ENCODE measurements at regions not wholly inside any gene's neighbourhood (a gene's known extent, or its start where the extent isn't known, plus 50 kb on each side); places are given as distances from the start of the nearest gene placed in this dataset.

DNA sequence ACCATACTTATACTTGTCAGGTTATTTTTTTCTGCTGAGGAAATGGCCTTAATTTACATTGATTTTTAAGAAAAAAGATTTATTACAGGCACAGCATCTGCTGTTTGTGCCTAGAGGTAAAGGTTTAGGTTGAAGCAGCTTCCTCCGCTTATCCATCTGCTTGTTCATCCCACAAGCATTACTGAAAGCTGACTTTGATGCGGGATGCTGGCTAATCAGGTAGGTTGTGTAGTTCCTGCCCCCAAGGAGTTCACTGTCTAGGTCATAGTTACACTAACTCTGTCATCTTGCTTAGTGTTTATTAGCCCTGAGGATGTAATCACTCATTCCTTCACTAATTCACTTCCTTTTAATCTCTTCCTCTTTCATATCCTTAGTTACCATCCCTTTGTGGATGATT lies 377.7 kb upstream of the KAZN start:
- DNase-seq = no peak

DNA sequence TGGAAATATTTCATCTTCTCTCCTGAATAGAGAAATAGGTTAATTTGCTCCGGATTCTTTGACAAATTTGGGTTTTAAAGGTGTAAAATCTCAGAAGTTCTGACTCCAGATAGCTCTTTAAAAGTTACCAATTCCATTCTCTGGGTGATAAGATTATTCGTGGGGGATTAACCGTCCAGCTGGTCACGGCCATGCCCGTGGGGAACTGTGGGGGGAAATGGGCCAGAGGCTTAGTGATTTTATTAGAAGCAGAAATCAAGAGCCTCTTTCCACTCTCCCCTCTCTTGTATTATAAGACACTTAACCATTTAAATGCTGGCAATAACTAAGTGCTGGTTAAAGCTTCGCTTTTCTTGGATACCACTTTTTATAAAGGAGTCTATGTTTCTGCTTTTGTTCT lies 376.4 kb upstream of the KAZN start:
- no peak for DNase-seq

DNA sequence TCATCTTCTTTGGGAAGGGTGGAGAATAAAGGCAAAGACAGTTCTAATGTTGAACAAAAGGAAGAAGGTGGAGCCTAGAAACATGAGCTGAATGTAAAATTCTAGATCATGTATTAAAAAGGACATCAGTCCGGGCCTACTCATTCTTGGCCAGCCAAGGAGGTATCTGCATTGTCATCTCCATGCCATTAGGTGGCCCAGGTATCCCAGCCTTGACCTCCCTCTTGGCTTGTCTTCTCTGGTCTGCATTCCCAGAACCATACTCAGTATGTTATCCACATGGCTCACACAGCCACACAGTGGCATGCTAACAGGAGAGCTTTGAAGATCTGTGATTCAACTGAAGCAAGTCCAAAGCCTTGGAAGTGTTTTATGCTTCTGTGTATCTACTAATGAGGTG lies 369.8 kb upstream of the KAZN start:
- no peak for DNase-seq

DNA sequence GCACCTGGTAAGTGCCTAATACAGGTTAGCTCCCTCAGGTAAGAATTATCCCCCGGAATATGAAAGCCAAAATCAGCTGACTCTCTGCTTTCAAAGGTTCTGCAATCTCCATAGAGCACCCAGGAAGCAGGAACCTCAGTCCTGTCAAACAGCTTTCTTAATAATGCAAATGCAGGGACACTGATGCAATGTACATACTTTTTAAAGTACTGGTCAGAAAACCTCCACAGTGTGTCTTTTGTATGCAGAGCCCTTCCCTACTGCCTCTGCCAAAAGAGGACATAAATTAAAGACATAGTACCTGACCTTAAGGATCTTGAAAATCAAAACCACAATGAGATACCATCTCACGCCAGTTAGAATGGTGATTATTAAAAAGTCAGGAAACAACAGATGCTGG lies 365.0 kb upstream of the KAZN start:
- no peak for DNase-seq

DNA sequence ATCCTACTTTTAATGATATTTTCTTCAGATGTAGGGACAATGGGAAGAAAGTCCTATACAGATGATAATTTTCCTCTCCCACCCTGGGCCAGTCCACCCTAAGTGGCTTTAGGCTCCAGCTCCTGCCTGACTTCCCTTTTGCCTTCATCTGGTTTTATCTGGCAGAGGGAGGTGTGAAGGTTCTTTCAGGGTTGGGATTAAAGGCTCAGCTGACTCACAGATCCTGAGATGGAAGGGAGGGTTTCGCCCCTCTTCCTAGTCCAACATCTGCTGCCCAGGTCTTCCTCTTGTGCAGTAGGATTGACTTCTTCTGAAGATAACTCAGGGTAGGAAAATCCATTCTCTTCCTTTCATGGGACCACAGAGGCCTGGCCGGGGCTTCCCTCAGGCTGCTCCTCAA lies 362.4 kb upstream of the KAZN start:
- DNase-seq = no peak

DNA sequence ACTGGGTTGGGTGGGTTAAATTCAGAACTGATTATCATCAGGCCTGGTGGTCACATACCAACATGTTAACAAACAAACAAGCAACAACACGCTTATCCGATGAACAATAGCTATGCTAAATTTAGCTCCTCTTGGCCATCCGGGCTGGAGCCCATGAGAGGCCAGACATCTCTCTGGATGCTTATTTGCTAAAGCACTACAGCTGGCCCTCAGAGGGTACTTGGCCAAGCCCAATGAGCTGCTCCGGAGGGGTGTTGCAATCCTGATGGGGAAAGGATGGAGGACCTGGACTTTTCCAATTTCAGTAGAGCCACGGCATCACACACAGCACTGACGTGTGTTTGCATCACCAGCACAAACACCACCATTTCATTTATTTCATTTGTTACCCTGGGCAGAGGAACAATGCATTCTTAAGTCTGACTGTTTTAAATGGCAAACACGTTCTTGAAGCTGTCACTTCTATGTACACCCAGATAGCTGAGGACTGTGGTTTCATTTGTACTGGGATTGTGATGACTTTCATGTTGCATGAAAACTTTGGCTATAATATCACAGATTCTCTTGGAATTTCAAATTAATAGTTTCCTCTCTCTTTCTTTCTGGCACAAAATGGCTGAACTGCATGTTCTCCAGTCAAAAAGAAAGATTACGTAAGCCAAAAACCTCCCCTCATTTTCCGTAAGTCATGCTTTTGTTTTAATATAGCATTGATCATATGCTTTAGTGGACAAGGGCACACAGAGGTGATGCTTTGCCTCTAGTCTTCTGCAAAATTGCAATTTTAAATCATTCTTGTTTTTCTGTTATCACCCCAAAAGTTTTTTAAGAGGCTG lies 359.8 kb upstream of the KAZN start:
- no peak for DNase-seq

DNA sequence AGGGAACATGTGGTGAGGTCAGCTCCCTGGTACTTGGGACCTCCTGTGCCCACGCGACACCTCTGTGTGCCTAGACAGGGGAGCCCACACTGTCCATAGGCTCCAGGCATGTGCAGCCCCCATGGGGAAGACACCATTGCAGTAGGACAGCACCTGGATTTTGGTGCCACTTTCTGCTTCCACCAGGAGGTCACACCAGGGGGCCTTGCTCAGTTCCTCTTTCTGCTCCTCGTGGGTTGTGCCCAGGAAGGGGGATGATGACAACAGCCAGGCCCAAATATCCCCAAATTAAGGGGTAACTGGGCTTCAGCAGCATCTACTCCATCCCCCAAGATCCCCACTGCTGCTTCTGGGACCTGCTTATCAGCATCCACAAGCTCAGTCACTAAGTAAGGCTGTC lies 358.2 kb upstream of the KAZN start:
- no peak for DNase-seq

DNA sequence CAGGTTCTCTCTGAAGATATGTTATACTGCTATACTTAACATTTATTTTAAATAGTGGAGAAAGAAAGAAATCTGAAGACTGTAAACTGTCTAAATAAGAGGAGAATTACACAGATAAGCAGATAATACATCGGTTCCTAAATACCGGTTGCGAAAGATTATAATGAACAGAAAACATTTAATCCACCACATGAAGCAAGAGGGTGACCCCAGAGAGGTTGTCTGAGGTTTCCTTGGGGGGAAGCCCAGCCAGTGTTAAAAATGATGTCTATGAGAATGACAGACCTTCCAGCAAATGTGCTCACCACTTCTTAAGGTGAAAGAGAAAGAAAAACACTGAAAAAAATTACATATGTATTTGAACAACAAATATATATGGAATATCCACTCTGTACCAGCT lies 356.4 kb upstream of the KAZN start:
- DNase-seq = no peak

DNA sequence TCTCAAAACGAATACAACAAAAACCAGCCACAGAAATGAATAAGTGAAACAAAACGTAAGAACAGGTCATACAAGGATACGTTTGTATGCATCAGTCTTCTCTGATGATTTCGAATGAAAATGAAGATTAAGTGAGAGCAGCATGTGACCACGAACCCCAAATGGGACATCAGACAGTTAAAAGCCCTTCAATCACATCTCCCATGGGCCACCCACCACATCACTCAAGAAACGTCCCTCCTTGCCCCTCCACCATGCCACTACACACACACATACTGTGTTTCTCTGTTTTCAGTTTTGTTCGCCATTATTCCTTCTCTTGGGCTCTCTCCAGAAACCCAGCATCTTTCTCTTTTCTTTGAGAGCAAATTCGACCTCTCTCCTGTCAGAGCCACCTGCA lies 355.6 kb upstream of the KAZN start:
- no peak for DNase-seq

DNA sequence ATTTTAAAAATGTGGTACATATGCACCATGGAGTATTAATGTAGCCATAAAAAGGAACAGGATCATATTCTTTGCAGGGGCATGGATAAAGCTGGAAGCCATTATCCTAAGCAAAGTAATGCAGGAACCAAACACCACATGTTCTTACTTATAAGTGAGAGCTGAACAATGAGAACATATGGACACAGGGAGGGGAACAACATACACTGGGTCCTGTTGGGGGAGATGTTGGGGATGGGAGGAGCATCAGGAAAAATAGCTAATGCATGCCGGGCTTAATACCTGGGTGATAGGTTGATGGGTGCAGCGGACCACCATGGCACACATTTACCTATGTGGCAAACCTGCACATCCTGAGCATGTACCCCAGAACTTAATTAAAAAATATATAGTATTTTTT lies 352.5 kb upstream of the KAZN start:
- DNase-seq = no peak

DNA sequence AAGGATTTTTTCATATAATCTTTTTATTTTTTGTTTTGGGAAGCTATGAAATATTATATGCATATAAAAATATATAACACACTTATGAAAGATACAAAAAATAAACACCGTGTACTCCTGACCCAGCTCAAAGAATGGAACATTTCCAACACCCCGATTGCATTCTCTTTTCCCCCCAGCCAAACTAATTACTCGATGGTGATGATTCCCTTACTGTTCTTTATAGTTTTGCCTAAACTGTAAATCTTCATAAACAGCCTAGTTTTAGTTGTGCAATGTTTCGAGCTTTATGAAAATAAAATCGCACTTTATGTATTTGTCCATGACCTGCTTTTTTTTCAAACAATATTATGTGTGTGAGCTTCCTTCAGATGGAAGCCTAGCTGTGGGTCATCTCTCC lies 352.0 kb upstream of the KAZN start:
- DNase-seq = no peak

DNA sequence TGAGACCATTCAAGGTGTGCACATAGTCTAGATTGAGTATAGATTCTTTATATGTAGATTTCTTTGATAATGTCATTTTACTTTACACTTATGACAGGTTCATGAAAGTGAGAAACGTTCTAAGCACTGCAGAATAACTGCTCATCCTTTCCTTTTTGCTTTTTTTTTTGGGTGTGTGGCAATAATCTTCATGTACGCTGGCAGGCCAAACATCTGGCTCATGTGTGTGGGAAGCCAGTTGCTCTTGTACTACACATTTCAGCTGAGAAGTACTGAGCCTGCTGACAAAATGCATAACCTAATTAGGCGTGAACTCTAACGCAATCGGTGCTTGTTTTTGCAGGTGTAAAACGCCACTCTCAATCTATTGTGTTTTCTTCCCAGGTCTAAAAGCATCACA lies 350.8 kb upstream of the KAZN start:
- DNase-seq = no peak

DNA sequence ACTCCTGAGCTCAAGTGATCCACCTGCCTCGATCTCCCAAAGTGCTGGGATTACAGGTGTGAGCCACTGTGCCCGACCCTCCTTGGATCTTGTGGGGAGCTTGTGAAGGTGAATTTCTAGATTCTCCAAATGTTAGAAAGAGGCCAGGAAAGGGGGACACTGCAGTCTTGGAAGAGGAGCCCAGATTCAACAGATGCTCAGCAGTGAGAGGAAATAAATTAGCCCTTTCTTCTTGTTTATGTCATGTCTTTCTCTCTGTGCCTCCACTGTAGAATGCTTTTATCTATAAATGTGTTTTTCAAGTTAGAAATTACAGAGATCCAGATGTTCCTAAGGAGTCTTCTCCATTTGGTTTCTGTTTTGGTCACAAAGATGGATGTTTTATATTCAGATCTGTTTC lies 346.6 kb upstream of the KAZN start:
- DNase-seq = no peak

DNA sequence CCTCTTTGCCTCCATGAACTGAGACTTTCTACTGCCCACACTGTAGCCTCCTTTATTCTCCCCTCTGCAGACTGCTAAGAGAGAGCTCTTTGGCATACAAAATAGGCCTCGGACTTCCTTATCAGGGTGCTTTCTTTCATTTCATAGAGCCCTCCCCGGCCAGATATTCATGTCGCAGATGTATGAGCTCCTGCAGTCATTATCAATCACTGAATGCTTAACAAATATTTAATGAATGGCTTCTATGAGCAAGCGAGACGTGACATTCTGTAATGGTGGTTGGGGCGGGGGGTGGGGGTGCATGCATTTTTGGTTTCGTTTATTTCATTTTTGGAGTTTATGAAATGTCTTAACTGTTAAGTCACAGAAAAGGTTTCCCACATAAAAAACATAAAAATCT lies 344.8 kb upstream of the KAZN start:
- no peak for DNase-seq

DNA sequence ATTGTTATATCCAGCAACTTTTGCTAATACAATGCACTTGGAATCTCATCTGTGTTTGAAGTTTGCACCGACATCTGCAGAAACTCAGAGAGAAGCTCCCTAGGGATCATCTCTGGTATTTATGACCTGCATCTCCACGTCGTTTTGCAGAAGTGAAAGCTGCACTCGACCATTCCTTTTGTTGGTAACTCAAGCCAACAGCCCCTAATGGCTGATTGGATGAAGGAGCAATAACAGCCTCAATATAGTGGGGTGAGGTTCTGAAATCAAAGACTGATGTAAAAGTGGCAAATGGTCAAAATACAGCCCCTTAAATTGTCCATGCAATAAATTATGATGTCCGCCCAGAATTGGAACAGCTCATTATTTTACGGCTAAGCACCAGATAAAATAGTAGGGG lies 344.2 kb upstream of the KAZN start:
- DNase-seq = no peak

DNA sequence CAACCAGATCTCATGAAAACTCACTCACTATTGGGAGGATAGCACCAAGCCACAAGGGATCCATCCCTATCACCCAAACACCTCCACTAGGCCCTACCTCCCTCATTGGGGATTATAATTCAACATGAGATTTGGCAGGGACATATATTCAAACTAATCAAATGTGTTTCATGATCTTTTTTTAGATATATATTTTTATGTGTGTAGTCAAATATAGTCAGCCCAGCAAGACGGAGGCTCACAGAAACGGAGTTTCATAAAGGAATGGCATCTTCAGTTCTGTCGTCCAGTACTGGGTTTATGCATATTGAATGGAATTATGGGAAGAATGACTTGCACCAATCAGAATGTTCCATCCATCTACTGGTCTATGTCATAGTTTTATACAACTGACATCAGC lies 343.3 kb upstream of the KAZN start:
- DNase-seq = no peak

DNA sequence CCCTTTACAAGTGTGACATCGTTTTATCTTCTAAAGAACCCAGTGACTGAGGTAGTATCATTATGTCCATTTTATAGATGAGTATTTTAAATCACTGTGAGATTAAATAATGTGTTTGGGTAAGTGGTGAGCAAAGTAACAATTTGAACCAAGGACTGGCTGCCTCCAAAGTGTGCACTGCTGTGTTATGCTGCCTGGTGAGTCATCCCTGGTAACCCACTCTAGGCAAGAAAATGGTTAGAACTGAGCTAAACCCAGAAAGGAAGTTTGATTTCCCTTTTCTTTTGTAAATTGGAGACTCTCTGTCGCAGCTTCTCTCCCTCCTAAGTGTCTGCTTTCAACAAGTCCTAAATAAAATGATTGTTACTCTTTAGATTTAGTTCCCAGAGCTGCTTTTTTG lies 342.8 kb upstream of the KAZN start:
- DNase-seq = no peak

DNA sequence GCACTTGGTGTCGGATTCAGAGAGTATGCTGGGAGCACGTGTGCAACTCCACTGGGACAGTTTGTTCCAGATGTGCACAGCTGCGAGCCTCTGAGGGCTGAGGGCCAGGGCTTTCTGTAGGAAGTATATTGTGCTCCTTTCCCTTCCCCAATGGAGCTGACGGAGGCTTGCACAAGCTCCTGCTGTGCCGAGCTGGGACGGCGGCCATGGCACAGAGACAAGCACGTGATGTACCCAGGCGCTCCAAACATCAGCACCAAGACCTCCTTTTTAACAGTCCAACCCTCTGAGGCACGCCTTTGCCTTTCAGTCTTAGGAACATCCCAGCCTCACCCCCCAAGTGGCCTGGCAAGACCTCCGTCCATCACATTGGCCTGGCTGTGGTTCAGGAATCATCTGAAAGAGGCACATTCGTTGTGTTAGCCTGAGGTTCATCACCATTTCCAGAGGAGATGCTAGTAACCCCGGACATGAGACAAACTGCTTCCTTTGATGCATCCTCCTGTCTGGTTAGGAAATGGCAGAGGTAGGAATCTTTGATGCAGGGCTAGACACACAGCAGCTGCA lies 339.2 kb upstream of the KAZN start:
- DNase-seq = no peak

DNA sequence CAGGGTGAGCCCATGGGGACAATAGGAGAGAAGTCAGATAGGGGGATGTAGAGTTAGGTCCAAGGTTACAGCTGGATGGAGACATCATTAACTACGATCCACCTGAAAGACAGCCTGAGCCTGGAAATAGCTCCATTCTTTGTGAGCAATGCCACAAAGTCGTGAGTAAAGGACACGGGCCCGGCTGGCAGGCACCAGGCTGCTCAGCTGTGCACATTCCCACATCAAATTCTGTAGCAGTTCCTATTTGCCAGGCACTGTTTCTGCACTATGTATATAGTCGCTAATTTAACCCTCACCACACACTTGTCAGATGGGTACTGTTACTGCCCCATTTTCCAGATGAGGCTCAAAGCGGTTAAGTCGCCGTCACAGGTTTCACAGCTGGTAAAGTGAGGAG lies 338.0 kb upstream of the KAZN start:
- DNase-seq = no peak

DNA sequence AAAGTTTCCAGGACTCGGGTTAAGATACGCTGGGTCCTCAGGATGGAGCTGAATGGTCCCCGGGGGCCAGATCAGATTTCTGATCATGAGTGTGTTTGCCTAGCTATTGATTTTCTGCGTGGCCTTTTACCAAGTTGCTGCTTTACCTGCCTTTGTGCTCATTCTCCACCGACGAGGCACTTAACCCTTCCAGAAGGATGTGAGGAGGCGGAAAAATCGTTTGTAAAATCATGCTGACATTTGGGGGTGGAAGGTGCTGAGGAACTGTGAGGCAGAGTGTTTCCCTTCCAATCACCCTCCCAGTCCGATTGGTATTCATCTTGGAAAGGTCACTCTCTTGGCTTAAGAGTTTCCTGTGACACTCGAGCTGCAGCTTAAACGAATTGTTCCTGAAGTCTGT lies 337.1 kb upstream of the KAZN start:
- no peak for DNase-seq

DNA sequence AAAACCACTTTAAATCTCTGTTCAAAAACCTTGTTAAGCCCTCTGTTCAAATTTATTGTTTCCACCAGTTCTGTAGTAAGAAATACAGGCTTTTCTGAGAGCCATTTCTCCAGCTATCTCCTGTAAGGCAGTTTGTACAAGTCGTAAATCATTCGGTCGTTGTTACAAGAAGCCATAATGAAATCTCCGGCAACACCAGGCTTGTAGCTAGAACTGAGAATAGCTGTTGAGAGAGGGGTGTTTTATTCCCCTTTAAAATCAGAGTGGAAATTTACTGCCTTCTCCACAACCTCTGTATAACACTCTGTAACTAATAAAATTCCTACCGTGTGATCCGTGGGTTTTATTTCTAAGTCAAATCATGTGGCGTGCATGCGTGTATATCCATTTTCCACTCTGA lies 335.8 kb upstream of the KAZN start:
- no peak for DNase-seq

DNA sequence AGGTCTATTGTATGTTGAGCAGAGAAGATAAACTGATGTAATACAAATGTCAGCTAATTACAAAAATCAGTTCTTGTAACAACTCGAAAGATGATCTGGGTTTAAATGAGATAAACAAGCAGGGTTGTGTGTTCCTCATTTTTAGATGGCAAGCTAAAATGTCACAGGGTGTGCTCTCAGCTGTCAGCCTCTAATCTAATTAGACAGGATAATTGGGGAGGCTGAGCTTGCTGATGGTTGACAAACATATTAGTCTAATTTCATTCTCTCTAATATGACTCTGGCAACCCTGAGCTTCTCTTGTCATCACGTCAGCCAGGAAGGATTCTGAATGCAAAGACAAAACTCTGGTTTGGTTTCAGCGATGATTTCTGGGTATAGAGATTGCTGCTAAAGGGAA lies 335.3 kb upstream of the KAZN start:
- no peak for DNase-seq

DNA sequence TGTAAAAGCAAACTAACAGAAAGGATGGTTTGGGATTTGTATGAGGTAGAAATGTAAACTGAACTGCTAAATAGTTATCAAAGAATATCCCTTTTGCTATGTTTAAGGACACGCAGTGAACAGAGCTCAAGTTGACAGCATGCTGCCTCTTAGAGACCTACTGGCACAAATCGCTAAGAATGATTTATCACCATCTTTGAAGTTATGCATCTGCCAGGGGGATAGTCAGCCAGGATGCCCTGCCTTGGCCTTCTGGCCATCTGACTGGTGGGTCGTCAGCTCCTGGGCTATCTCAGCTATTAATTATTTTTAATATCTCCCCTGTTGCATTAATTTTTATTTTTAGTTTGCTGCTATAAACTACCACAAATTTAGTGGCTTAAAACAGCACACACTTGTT lies 334.8 kb upstream of the KAZN start:
- no peak for DNase-seq

DNA sequence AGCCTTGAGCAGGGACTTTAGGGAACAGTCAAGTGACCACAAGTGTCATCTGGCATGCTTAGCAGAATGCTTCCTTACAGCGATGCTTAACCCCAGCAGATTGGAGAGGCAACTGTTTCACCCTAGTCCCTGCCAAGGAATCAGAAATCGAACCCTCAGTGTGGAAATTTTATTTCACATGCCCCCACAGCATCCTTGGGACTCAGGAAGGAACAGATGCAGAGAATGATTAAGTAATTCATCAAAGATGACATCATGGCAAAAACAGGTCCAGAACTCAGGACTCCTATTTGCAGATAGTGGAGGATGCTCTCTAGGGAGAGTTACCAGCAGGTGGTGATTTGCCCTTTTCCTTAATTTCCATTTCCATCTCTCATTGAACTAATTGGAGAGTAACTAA lies 333.0 kb upstream of the KAZN start:
- DNase-seq = no peak

DNA sequence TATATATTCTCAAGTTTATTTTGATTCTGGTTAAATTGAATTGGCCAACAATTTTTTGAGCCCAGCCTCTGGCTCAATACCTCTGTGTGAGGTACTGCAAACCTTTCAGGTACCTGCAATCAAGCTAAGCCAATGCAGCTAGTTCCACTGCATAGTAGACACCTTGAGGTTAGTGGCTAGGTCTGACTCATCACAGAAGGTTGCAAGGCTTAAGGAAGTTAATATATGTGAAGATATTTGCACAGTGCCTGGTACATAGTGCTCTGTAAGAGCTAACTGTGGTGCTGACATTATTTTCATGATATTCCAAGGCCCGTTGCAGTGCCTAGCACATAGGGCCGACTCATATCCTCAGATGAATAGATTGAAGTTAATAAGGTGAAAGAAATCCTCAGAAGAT lies 330.5 kb upstream of the KAZN start:
- DNase-seq = no peak
